DOHH2 (cell line): ENCODE measurements at regions not wholly inside any gene's neighbourhood (a gene's known extent, or its start where the extent isn't known, plus 50 kb on each side); places are given as distances from the start of the nearest gene placed in this dataset.

Experiments
- H3F3A ChIP-seq: fragments of 200-600 bp; sonication (generic), shearing (Covaris generic); 2 replicates; pipeline ENCODE4 v1.6.0; 2016; ENCODE audit warnings: antibody characterized with exemption, mild to moderate bottlenecking; ENCODE audit not compliant: control insufficient read depth, insufficient read depth
- H3K27ac ChIP-seq: fragments of 200-600 bp; sonication (generic); 2 replicates; pipeline ENCODE4 v1.5.1; 2014; ENCODE audit warnings: low read depth, mild to moderate bottlenecking, low read length, moderate library complexity
- H3K27me3 ChIP-seq: fragments of 200-600 bp; sonication (generic); 2 replicates; pipeline ENCODE4 v1.6.1; 2014; ENCODE audit warnings: mild to moderate bottlenecking, low read length, mixed read lengths; ENCODE audit not compliant: control insufficient read depth
- H3K36me3 ChIP-seq: fragments of 200-600 bp; sonication (generic); 2 replicates; pipeline ENCODE4 v1.6.1; 2014; ENCODE audit warnings: mild to moderate bottlenecking, low read length, moderate library complexity, mixed read lengths; ENCODE audit not compliant: control insufficient read depth
- H3K4me1 ChIP-seq: fragments of 200-600 bp; sonication (generic); 2 replicates; pipeline ENCODE4 v1.6.1; 2014; ENCODE audit warnings: mild to moderate bottlenecking, low read length, mixed read lengths; ENCODE audit not compliant: control insufficient read depth
- H3K4me2 ChIP-seq: fragments of 200-600 bp; sonication (generic); 2 replicates; pipeline ENCODE4 v1.6.0; 2014; ENCODE audit warnings: mild to moderate bottlenecking, low read length, moderate library complexity
- H3K4me3 ChIP-seq: fragments of 200-600 bp; sonication (generic); 2 replicates; pipeline ENCODE4 v1.5.1; 2014; ENCODE audit warnings: mild to moderate bottlenecking, low read length, mixed read lengths
- H3K79me2 ChIP-seq: fragments of 200-600 bp; sonication (generic); 2 replicates; pipeline ENCODE4 v1.6.1; 2014; ENCODE audit warnings: mild to moderate bottlenecking, low read length, mixed read lengths; ENCODE audit not compliant: control insufficient read depth
- H3K9me2 ChIP-seq: fragments of 200-600 bp; sonication (generic); replicated peaks from 2 replicates; pipeline ENCODE4 v1.6.1; 2014; ENCODE audit warnings: mild to moderate bottlenecking, low read length, mixed read lengths; ENCODE audit not compliant: control insufficient read depth
- H3K9me3 ChIP-seq: fragments of 200-600 bp; sonication (generic); 2 replicates; pipeline ENCODE4 v1.6.1; 2014; ENCODE audit warnings: antibody characterized with exemption, low read length, mixed read lengths; ENCODE audit not compliant: control insufficient read depth, insufficient read depth
- H4K20me1 ChIP-seq: fragments of 200-600 bp; sonication (generic); 2 replicates; pipeline ENCODE4 v1.6.0; 2014; ENCODE audit warnings: low read depth, mild to moderate bottlenecking, antibody characterized with exemption, low read length, moderate library complexity; ENCODE audit not compliant: control insufficient read depth, insufficient read depth
- EZH2phosphoT487 ChIP-seq: fragments of 200-600 bp; sonication (generic); IDR thresholded peaks from 2 replicates; pipeline ENCODE4 v1.6.1; 2017; ENCODE audit warnings: borderline replicate concordance, mild to moderate bottlenecking, antibody characterized with exemption, low read length, moderate library complexity, mixed read lengths
- TF ChIP-seq, protein P1 (sequence below): fragments of 200-600 bp; sonication (generic); IDR thresholded peaks from one replicate; pipeline ENCODE4 v1.5.1; 2014; ENCODE audit warnings: antibody characterized with exemption, mild to moderate bottlenecking, low read depth, low read length; ENCODE audit not compliant: poor library complexity, severe bottlenecking

DNA sequence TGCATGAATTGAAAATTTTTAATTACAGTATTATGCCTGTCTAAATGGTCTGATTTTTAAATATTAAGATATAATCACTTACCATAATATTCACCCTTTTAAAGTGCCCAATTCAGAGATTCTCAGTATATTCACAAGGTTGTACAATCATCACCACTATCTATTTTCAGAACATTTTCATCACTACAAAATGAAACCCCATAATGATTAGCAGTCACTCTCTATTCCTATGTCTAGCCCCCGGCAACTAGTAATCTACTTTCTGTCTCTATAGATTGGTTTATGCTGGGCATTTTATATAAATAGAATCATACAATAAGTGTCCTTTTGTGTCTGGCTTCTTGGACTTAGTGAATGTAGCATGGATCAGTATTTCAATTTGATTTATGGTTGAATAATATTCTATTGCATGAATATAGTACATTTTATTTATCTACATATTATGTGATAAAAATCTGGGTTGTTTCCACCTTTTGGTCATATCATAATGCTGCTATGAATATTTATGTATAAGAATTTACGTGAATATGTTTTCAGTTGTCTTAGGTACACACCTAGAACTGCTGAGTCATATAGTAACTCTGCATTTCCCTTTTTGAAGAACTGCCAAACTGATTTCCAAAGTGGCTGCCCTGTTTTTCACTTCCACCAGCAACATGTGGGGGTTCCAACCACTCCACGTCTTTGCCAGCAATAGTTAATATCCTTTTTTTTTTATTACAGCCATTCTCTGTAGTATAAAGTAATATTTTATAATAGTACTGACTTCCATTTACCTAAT is 485.7 kb upstream of the ZNF385D start:
- Histone ChIP-seq H3K4me1 (no peaks in the 10 kb centered on the region), H3K27ac (no peak overlapping the region), H3F3A (no peaks in the 10 kb centered on the region), H4K20me1 (no peaks in the 10 kb centered on the region), H3K9me2 (no peaks in the 10 kb centered on the region), H3K36me3 (no peaks in the 10 kb centered on the region), H3K4me3 (no peak overlapping the region), H3K79me2 (no peaks in the 10 kb centered on the region), H3K27me3 (no peaks in the 10 kb centered on the region), H3K4me2 (no peak overlapping the region), H3K9me3 (no peaks in the 10 kb centered on the region)
- no peak for TF ChIP-seq EZH2phosphoT487
- TF ChIP-seq, protein P1, sequence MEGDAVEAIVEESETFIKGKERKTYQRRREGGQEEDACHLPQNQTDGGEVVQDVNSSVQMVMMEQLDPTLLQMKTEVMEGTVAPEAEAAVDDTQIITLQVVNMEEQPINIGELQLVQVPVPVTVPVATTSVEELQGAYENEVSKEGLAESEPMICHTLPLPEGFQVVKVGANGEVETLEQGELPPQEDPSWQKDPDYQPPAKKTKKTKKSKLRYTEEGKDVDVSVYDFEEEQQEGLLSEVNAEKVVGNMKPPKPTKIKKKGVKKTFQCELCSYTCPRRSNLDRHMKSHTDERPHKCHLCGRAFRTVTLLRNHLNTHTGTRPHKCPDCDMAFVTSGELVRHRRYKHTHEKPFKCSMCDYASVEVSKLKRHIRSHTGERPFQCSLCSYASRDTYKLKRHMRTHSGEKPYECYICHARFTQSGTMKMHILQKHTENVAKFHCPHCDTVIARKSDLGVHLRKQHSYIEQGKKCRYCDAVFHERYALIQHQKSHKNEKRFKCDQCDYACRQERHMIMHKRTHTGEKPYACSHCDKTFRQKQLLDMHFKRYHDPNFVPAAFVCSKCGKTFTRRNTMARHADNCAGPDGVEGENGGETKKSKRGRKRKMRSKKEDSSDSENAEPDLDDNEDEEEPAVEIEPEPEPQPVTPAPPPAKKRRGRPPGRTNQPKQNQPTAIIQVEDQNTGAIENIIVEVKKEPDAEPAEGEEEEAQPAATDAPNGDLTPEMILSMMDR = no peak

DNA sequence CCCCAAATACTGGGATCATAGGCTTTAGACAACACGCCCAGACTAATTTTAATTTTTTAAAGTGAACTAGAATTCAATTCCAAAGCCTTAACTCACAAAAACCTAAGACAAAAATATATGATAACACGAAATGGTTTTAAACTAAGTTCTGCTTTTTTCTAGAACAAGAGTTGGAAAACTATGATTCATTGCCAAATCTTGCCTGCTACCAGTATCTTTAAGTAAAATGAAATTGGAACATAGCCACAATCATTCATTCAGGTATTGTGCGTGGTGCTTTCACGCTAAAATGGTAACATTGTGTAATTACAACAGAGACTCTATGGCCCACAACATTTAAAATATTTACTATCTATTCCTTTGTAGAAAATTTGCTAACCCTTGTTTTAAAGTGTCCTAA is 488.0 kb upstream of the ZNF385D start:
- H3K9me2 ChIP-seq = no peaks in the 10 kb centered on the region
- TF ChIP-seq EZH2phosphoT487 = no peak
- TF ChIP-seq, protein P1 = no peak
- H3K27me3 ChIP-seq = no peaks in the 10 kb centered on the region
- no peaks in the 10 kb centered on the region for H3F3A ChIP-seq
- H3K4me2 ChIP-seq = no peak overlapping the region
- H3K79me2 ChIP-seq = no peaks in the 10 kb centered on the region
- H3K4me3 ChIP-seq = no peak overlapping the region
- no peaks in the 10 kb centered on the region for H3K9me3 ChIP-seq
- no peak overlapping the region for H3K27ac ChIP-seq
- H3K4me1 ChIP-seq = no peaks in the 10 kb centered on the region
- no peaks in the 10 kb centered on the region for H4K20me1 ChIP-seq
- no peaks in the 10 kb centered on the region for H3K36me3 ChIP-seq

DNA sequence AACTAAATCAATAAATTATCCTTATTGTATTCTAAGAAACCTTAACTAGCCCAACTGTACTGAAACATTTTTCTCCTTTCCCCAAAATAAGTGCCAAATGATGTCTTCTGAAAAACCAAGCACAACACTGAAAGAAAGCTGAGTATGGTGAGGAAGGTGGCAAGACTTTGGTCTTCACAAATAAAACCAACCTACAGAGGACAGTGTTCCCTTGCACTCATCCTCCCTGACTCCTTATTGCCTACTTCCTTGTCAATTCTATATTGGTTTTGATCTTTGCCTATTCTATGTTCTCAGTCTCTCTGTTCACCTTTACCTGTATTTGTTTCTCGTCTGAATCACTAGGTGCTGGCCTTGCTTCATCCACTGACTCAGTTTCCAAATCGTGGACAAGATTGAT is 490.1 kb upstream of the ZNF385D start:
- TF ChIP-seq, protein P1 = no peak
- TF ChIP-seq EZH2phosphoT487 = no peak
- H3F3A ChIP-seq = no peaks in the 10 kb centered on the region
- H3K9me2 ChIP-seq = no peaks in the 10 kb centered on the region
- H3K4me1 ChIP-seq = no peaks in the 10 kb centered on the region
- H4K20me1 ChIP-seq = no peaks in the 10 kb centered on the region
- H3K9me3 ChIP-seq = no peaks in the 10 kb centered on the region
- no peaks in the 10 kb centered on the region for H3K79me2 ChIP-seq
- no peak overlapping the region for H3K27ac ChIP-seq
- no peak overlapping the region for H3K4me3 ChIP-seq
- no peak overlapping the region for H3K4me2 ChIP-seq
- no peaks in the 10 kb centered on the region for H3K27me3 ChIP-seq
- no peaks in the 10 kb centered on the region for H3K36me3 ChIP-seq
